PFSK-1 (cell line): ENCODE measurements at regions not wholly inside any gene's neighbourhood (a gene's known extent, or its start where the extent isn't known, plus 50 kb on each side); places are given as distances from the start of the nearest gene placed in this dataset.

ENCODE experiments used
- FOXP2 ChIP-seq: optimal IDR thresholded peaks from 2 replicates; pipeline ENCODE3; 2011; ENCODE audit warnings: borderline replicate concordance, control low read depth, inconsistent platforms; ENCODE audit not compliant: insufficient read depth; ENCODE audit errors: extremely low read length, extremely low read depth
- POLR2AphosphoS5 ChIP-seq: IDR thresholded peaks from 2 replicates; pipeline ENCODE4 v1.6.1; 2012; ENCODE audit warnings: low read depth, mild to moderate bottlenecking, control low read depth, low read length, moderate library complexity
- REST ChIP-seq, 2 experiments: IDR thresholded peaks; 2 replicates each; pipeline versions ENCODE4 v1.6.1 to v1.8.0; 2011 to 2012; ENCODE audit warnings: low read depth in 2 of 2, low read length in 2 of 2, control low read depth in 1 of 2, inconsistent platforms in 1 of 2, mild to moderate bottlenecking in 1 of 2, moderate library complexity in 1 of 2; ENCODE audit not compliant: insufficient read depth in 1 of 2
- SIN3A ChIP-seq: IDR thresholded peaks from 2 replicates; pipeline ENCODE4 v1.6.1; 2012; ENCODE audit warnings: mild to moderate bottlenecking, low read length, moderate library complexity, borderline replicate concordance; ENCODE audit not compliant: insufficient read depth
- TAF1 ChIP-seq: IDR thresholded peaks from 2 replicates; pipeline ENCODE4 v1.6.1; 2012; ENCODE audit warnings: low read length, control low read depth, borderline replicate concordance; ENCODE audit not compliant: insufficient read depth

GRCh38 chr1:93811326-93812065 lies 67.5 kb downstream of the DNTTIP2 start:
- TF ChIP-seq TAF1, result no peak
- TF ChIP-seq FOXP2, result no peak
- TF ChIP-seq POLR2AphosphoS5, result no peak
- no peak for TF ChIP-seq SIN3A
- TF ChIP-seq REST (IDR thresholded peaks at IDR 0.05; ENCODE audit: insufficient read depth in 1 of 2, low read depth in 2 of 2, low read length in 2 of 2), result no peak

DNA sequence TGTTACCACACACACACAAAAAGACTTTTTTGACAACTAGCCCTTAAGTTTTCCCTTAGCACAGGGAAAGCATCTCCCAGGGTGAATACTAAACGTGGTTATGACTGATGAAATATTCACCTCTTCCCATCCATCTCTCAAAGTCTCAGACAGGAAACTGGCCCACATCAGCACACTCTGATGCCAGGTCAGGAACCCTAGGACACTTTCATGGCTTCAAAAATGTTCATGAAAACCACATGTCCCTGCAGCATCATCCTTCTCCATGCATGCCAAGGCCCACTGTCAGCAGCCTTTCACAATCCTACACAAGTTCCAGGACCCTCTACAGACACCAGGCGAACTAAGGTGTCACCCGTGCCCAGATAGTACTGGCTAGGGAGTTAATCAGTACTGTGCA lies 68.7 kb downstream of the DNTTIP2 start:
- TF ChIP-seq FOXP2, result no peak

- TF ChIP-seq SIN3A, result no peak
- no peak for TF ChIP-seq TAF1
- no peak for TF ChIP-seq FOXP2
- no peak for TF ChIP-seq REST (IDR thresholded peaks at IDR 0.05; ENCODE audit: insufficient read depth in 1 of 2, low read depth in 2 of 2, low read length in 2 of 2)
- no peak for TF ChIP-seq POLR2AphosphoS5
Measured at GRCh38 chr1:93808871-93809270, 70.1 kb downstream of the DNTTIP2 start.

GRCh38 chr1:93807311-93807930 lies 71.6 kb downstream of the DNTTIP2 start:
- TF ChIP-seq TAF1 (no peak), REST (IDR thresholded peaks at IDR 0.05; ENCODE audit: insufficient read depth in 1 of 2, low read depth in 2 of 2, low read length in 2 of 2) (no peak), FOXP2 (no peak), POLR2AphosphoS5 (no peak), SIN3A (no peak)

- TF ChIP-seq SIN3A (no peak), POLR2AphosphoS5 (no peak), REST (IDR thresholded peaks at IDR 0.05; ENCODE audit: insufficient read depth in 1 of 2, low read depth in 2 of 2, low read length in 2 of 2) (no peak), TAF1 (no peak), FOXP2 (no peak)
Measured at GRCh38 chr1:93805027-93805610, 73.9 kb downstream of the DNTTIP2 start.
